GM23248 (cell line): ENCODE measurements at regions not wholly inside any gene's neighbourhood (a gene's known extent, or its start where the extent isn't known, plus 50 kb on each side); places are given as distances from the start of the nearest gene placed in this dataset.

Experiments used
- EZH2 ChIP-seq: fragments of 200-600 bp; sonication (generic); IDR thresholded peaks from 2 replicates; pipeline ENCODE4 v1.6.1; 2018; ENCODE audit warnings: antibody characterized with exemption, mild to moderate bottlenecking; ENCODE audit not compliant: insufficient read depth, poor library complexity, severe bottlenecking
- EZH2phosphoT487 ChIP-seq: fragments of 200-600 bp; sonication (generic); IDR thresholded peaks from 2 replicates; pipeline ENCODE4 v1.6.1; 2018; ENCODE audit warnings: antibody characterized with exemption, moderate library complexity, mild to moderate bottlenecking, low read depth; ENCODE audit not compliant: insufficient read depth

GRCh38 chr15:70379938-70380883, 282.5 kb upstream of the TLE3 start:
- TF ChIP-seq EZH2phosphoT487 (no peak), EZH2 (no peak)
